ENCODE measurements at regions not wholly inside any gene's neighbourhood (a gene's known extent, or its start where the extent isn't known, plus 50 kb on each side); places are given as distances from the start of the nearest gene placed in this dataset.

DNA sequence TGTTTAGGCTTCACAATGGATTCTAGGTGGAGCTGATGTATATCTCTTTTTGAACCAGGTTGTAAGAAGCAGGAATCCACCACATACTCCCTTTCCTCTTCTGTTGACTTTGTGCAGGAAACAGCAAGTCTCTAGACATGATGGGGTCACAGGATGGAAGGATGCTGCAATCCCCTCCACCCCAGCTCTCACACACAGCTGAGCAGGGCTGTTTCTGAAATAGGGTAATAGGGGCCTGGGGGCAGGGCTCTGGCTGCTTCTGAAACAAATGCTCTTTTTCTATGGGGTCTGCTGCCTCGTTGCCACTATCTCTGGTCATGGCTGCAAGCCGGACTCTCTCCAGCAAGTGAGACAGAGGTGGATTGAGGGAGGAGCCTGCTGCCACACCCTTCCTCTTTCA, 148.9 kb downstream of the SOX11 start:
- TF ChIP-seq EZH2 (IDR thresholded peaks at IDR 0.05; ENCODE audit: borderline replicate concordance, low read length), result no peak
- TF ChIP-seq, protein P1, sequence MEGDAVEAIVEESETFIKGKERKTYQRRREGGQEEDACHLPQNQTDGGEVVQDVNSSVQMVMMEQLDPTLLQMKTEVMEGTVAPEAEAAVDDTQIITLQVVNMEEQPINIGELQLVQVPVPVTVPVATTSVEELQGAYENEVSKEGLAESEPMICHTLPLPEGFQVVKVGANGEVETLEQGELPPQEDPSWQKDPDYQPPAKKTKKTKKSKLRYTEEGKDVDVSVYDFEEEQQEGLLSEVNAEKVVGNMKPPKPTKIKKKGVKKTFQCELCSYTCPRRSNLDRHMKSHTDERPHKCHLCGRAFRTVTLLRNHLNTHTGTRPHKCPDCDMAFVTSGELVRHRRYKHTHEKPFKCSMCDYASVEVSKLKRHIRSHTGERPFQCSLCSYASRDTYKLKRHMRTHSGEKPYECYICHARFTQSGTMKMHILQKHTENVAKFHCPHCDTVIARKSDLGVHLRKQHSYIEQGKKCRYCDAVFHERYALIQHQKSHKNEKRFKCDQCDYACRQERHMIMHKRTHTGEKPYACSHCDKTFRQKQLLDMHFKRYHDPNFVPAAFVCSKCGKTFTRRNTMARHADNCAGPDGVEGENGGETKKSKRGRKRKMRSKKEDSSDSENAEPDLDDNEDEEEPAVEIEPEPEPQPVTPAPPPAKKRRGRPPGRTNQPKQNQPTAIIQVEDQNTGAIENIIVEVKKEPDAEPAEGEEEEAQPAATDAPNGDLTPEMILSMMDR (conservative IDR thresholded peaks at IDR 0.05 in 1 of 2, IDR thresholded peaks at IDR 0.05 in 1 of 2; ENCODE audit: extremely low read depth in 1 of 2, insufficient read depth in 1 of 2, low read depth in 1 of 2, low read length in 2 of 2), result no peak
